DOHH2 (cell line): ENCODE measurements at regions not wholly inside any gene's neighbourhood (a gene's known extent, or its start where the extent isn't known, plus 50 kb on each side); places are given as distances from the start of the nearest gene placed in this dataset.

Experiments used
- EZH2phosphoT487 ChIP-seq: fragments of 200-600 bp; sonication (generic); IDR thresholded peaks from 2 replicates; pipeline ENCODE4 v1.6.1; 2017; ENCODE audit warnings: borderline replicate concordance, mild to moderate bottlenecking, antibody characterized with exemption, low read length, moderate library complexity, mixed read lengths
- TF ChIP-seq, protein P1 (sequence below): fragments of 200-600 bp; sonication (generic); IDR thresholded peaks from one replicate; pipeline ENCODE4 v1.5.1; 2014; ENCODE audit warnings: antibody characterized with exemption, mild to moderate bottlenecking, low read depth, low read length; ENCODE audit not compliant: poor library complexity, severe bottlenecking

DNA sequence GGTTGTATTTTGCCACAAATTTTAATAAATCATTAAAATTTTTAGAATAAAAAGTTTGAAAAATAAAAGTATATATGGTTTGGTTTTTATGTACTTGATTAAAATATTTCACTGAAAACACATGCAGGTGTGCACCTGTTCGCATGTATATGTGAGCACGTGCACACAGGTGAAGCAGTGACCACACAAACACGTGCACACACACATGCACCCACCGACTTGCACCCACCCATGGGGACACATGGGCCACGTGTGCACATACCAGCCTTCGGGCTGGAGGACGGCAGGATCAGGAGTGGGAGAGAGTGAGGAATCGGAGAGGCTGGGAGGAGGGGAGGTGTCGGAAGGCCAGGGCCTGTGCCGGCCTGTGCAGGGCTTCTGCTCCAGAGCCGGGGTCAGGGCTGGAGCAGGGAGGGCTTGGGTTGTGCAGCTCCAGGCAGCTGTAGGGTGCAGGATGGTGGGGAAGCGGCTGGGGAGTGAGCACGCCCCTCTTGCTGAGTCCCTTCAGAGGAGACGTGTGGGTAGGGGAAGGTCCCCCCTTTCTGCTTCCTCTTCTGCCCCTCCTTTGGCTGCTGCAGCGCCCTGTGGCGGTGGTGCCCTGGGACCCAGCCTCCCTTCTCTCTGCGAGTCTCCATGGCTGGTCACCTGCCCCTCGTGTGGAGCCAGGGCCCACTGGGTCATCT is 106.9 kb upstream of the HDAC4 start:
- TF ChIP-seq, protein P1, sequence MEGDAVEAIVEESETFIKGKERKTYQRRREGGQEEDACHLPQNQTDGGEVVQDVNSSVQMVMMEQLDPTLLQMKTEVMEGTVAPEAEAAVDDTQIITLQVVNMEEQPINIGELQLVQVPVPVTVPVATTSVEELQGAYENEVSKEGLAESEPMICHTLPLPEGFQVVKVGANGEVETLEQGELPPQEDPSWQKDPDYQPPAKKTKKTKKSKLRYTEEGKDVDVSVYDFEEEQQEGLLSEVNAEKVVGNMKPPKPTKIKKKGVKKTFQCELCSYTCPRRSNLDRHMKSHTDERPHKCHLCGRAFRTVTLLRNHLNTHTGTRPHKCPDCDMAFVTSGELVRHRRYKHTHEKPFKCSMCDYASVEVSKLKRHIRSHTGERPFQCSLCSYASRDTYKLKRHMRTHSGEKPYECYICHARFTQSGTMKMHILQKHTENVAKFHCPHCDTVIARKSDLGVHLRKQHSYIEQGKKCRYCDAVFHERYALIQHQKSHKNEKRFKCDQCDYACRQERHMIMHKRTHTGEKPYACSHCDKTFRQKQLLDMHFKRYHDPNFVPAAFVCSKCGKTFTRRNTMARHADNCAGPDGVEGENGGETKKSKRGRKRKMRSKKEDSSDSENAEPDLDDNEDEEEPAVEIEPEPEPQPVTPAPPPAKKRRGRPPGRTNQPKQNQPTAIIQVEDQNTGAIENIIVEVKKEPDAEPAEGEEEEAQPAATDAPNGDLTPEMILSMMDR: no peak
- TF ChIP-seq EZH2phosphoT487: no peak
